ENCODE measurements at regions not wholly inside any gene's neighbourhood (a gene's known extent, or its start where the extent isn't known, plus 50 kb on each side); places are given as distances from the start of the nearest gene placed in this dataset.
"Not testable (repeated sequence)": the region's sequence is repeated elsewhere in the genome, so short reads cannot be mapped to it uniquely, and the experiment has no call there.

DNA sequence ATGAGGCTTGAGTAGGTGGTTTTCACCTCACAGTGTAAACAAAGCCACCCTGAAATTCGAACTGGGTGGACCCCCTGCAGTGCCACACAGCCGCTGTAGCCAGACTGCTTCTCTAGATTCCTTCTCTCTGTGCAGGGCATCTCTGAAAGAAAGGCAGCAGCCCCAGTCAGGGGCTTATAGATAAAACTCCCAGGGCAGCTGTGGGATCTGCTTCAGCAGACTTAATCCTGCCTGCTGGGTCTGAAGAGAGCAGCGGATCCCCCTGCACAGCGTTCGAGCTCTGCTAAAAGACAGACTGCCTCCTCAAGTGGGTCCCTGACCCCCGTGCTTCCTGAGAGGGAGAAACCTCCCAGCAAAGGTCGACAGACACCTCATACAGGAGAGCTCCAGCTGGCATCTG is 71.4 kb downstream of the CARTPT start:
- no peak overlapping the region for H3K4ac ChIP-seq (ENCODE audit: low read depth, low read length)
- ATAC-seq (ENCODE audit: low read depth), result no peak

DNA sequence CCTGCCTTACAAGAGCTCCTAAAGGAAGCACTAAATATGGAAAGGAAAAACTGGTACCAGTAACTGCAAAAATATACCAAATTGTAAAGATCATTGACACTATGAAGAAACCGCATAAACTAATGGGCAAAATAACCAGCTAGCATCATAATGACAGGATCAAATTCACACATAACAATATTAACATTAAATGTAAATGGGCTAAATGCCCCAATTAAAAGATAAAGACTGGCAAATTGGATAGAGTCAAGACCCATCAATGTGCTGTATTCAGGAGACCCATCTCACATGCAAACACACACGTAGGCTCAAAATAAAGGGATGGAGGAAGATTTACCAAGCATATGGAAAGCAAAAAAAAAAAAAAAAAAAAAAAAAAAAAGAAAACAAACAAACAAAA is 73.0 kb downstream of the CARTPT start:
- H3K9me1 ChIP-seq (ENCODE audit: insufficient read depth, low read length); H3K9ac ChIP-seq (ENCODE audit: low read depth, low read length); H2AK9ac ChIP-seq (replicated peaks; ENCODE audit: low read depth, low read length, poor library complexity); H2BK20ac ChIP-seq (ENCODE audit: low read depth, low read length); H3K4ac ChIP-seq (ENCODE audit: low read depth, low read length); H3K79me1 ChIP-seq (ENCODE audit: low read depth in 1 of 2, low read length in 2 of 2); H2AFZ ChIP-seq (replicated peaks; ENCODE audit: low read length, poor library complexity); DNase-seq; H3K56ac ChIP-seq (ENCODE audit: extremely low read depth, insufficient read depth, low read length); in situ Hi-C loops (cut with MboI; ENCODE audit: low sequenced_read_pairs); H2BK5ac ChIP-seq (ENCODE audit: low read depth, low read length, poor library complexity, severe bottlenecking); H3K23ac ChIP-seq (ENCODE audit: low read depth, low read length); H4K8ac ChIP-seq (ENCODE audit: low read depth in 2 of 2, low read length in 2 of 2); H3K9me3 ChIP-seq (ENCODE audit: control insufficient read depth, insufficient read depth, low read length); CTCF ChIA-PET; H3K14ac ChIP-seq (replicated peaks; ENCODE audit: low read depth, low read length); BruUV-seq (replicated peaks); H3K4me3 ChIP-seq (ENCODE audit: insufficient read depth, low read depth, low read length); ATAC-seq (ENCODE audit: low read depth); H2AK5ac ChIP-seq (ENCODE audit: low read depth, low read length); intact Hi-C loops (cut with micrococcal nuclease); H4K91ac ChIP-seq (ENCODE audit: insufficient read depth, low read depth, low read length); H3K4me2 ChIP-seq (ENCODE audit: low read depth, low read length); H3K27ac ChIP-seq (ENCODE audit: insufficient read depth, low read length); dilution Hi-C loops (cut with HindIII; ENCODE audit: low sequenced_read_pairs, unreplicated experiment); H4K5ac ChIP-seq (ENCODE audit: low read depth, low read length); H4K20me1 ChIP-seq (ENCODE audit: insufficient read depth, low read length); H2BK15ac ChIP-seq (ENCODE audit: low read depth, low read length); POLR2A ChIA-PET (ENCODE audit: unreplicated experiment); H3K18ac ChIP-seq (ENCODE audit: low read depth, low read length); H3K4me1 ChIP-seq (ENCODE audit: control insufficient read depth, insufficient read depth, low read length); H3K36me3 ChIP-seq (ENCODE audit: control insufficient read depth, insufficient read depth, low read length); H2BK120ac ChIP-seq (ENCODE audit: low read depth, low read length): not testable (repeated sequence)
- peaks cover 17% of the 10 kb centered on the region for H3K27me3 ChIP-seq (ENCODE audit: control insufficient read depth, insufficient read depth, low read length)
- no CpG with 5 or more reads among the region's 2 CpGs for WGBS, 2 experiments (ENCODE audit: extremely low coverage in 2 of 2, insufficient read length in 1 of 2)

More for the DNA sequence above, 71.4 kb downstream of the CARTPT start:
- H2AK9ac ChIP-seq (replicated peaks; ENCODE audit: low read depth, low read length, poor library complexity), result no peak overlapping the region
- no peak for DNase-seq
- no peak overlapping the region for H2BK15ac ChIP-seq (ENCODE audit: low read depth, low read length)
- no peak overlapping the region for H3K4me3 ChIP-seq (ENCODE audit: insufficient read depth, low read depth, low read length)
- no peak overlapping the region for H3K27ac ChIP-seq (ENCODE audit: insufficient read depth, low read length)
- H2BK20ac ChIP-seq (ENCODE audit: low read depth, low read length), result no peak overlapping the region
- dilution Hi-C loops (cut with HindIII; ENCODE audit: low sequenced_read_pairs, unreplicated experiment) (no loop called here), in situ Hi-C loops (cut with MboI; ENCODE audit: low sequenced_read_pairs) (no loop called here), intact Hi-C loops (cut with micrococcal nuclease) (no loop called here)
- H4K20me1 ChIP-seq (ENCODE audit: insufficient read depth, low read length), result no peaks in the 10 kb centered on the region
- WGBS, 2 experiments (ENCODE audit: extremely low coverage in 2 of 2, insufficient read length in 1 of 2), result no CpG with 5 or more reads among the region's 7 CpGs
- H3K9me3 ChIP-seq (ENCODE audit: control insufficient read depth, insufficient read depth, low read length), result peaks cover 2% of the 10 kb centered on the region; the same call in 1 of the 2 replicates
- H2BK5ac ChIP-seq (ENCODE audit: low read depth, low read length, poor library complexity, severe bottlenecking), result no peak overlapping the region
- no peak for TF ChIP-seq CEBPB (IDR thresholded peaks at IDR 0.05; ENCODE audit: low read depth, low read length)
- TF ChIP-seq RFX5 (IDR thresholded peaks at IDR 0.05; ENCODE audit: low read depth, low read length), result no peak
- TF ChIP-seq NFE2L2 (IDR thresholded peaks at IDR 0.05; ENCODE audit: low read depth, low read length), result no peak
- TF ChIP-seq MAZ (IDR thresholded peaks at IDR 0.05; ENCODE audit: borderline replicate concordance, low read depth, low read length), result no peak
- TF ChIP-seq, protein P1, sequence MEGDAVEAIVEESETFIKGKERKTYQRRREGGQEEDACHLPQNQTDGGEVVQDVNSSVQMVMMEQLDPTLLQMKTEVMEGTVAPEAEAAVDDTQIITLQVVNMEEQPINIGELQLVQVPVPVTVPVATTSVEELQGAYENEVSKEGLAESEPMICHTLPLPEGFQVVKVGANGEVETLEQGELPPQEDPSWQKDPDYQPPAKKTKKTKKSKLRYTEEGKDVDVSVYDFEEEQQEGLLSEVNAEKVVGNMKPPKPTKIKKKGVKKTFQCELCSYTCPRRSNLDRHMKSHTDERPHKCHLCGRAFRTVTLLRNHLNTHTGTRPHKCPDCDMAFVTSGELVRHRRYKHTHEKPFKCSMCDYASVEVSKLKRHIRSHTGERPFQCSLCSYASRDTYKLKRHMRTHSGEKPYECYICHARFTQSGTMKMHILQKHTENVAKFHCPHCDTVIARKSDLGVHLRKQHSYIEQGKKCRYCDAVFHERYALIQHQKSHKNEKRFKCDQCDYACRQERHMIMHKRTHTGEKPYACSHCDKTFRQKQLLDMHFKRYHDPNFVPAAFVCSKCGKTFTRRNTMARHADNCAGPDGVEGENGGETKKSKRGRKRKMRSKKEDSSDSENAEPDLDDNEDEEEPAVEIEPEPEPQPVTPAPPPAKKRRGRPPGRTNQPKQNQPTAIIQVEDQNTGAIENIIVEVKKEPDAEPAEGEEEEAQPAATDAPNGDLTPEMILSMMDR (conservative IDR thresholded peaks at IDR 0.05; ENCODE audit: low read depth, low read length), result no peak
- no peak for TF ChIP-seq RCOR1 (IDR thresholded peaks at IDR 0.05; ENCODE audit: insufficient replicate concordance, low read length)
- TF ChIP-seq SMC3 (IDR thresholded peaks at IDR 0.05; ENCODE audit: low read depth, low read length), result no peak
- no peaks in the 10 kb centered on the region for H3K9me1 ChIP-seq (ENCODE audit: insufficient read depth, low read length)
- no peak overlapping the region for H3K9ac ChIP-seq (ENCODE audit: low read depth, low read length)
- H3K79me1 ChIP-seq (ENCODE audit: low read depth in 1 of 2, low read length in 2 of 2), result no peaks in the 10 kb centered on the region
- BruUV-seq (replicated peaks), result no TSS peak
- H3K4me2 ChIP-seq (ENCODE audit: low read depth, low read length), result no peak overlapping the region
- H3K14ac ChIP-seq (replicated peaks; ENCODE audit: low read depth, low read length), result no peak overlapping the region
- no peak overlapping the region for H4K5ac ChIP-seq (ENCODE audit: low read depth, low read length)
- ChIA-PET POLR2A (ENCODE audit: unreplicated experiment) (no interaction called here), CTCF (no interaction called here)
- H4K8ac ChIP-seq (ENCODE audit: low read depth in 2 of 2, low read length in 2 of 2), result no peak overlapping the region
- H3K18ac ChIP-seq (ENCODE audit: low read depth, low read length), result no peak overlapping the region
- no peaks in the 10 kb centered on the region for H3K4me1 ChIP-seq (ENCODE audit: control insufficient read depth, insufficient read depth, low read length)
- peaks cover 21% of the 10 kb centered on the region for H3K27me3 ChIP-seq (ENCODE audit: control insufficient read depth, insufficient read depth, low read length)
- H2BK120ac ChIP-seq (ENCODE audit: low read depth, low read length), result no peak overlapping the region
- H2AFZ ChIP-seq (replicated peaks; ENCODE audit: low read length, poor library complexity), result no peak overlapping the region
- H3K36me3 ChIP-seq (ENCODE audit: control insufficient read depth, insufficient read depth, low read length), result no peaks in the 10 kb centered on the region
- H3K56ac ChIP-seq (ENCODE audit: extremely low read depth, insufficient read depth, low read length), result no peak overlapping the region
- no peak overlapping the region for H3K23ac ChIP-seq (ENCODE audit: low read depth, low read length)
- H4K91ac ChIP-seq (ENCODE audit: insufficient read depth, low read depth, low read length), result no peak overlapping the region
- H2AK5ac ChIP-seq (ENCODE audit: low read depth, low read length), result no peak overlapping the region

All from IMR-90 (cell line).